ENCODE measurements at regions not wholly inside any gene's neighbourhood (a gene's known extent, or its start where the extent isn't known, plus 50 kb on each side); places are given as distances from the start of the nearest gene placed in this dataset.

DNA sequence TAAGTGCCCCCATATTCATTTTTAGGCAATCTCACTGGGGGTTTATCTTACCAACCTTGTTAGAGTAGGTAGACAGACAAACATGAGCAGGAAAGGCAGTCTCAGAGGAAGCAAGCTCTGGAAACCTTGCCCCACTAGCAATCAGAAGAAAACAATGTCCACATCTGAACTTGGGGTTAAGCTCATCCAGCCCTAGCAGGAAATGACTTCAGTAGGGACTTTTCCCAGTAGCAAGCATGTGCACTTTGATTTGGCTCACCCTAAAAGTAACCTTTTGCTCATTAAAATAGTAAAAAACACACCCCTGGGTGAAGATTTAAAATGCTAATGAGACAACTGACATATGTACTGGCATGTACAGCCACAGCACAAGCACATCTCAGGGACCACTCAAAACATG, 175.5 kb downstream of the AKAIN1 start:
- TF ChIP-seq FOS (IDR thresholded peaks at IDR 0.05; ENCODE audit: extremely low read depth, insufficient read length) (no peak), PTTG1 (tag; IDR thresholded peaks at IDR 0.05; ENCODE audit: low read depth) (no peak), U2AF1 (optimal IDR thresholded peaks at IDR 0.05; ENCODE audit: low read depth, low read length) (no peak), JUND (IDR thresholded peaks at IDR 0.05; ENCODE audit: borderline replicate concordance, low read depth, low read length) (no peak), JUND (tag; IDR thresholded peaks at IDR 0.05; ENCODE audit: borderline replicate concordance, low read depth, low read length) (no peak), EZH2 (IDR thresholded peaks at IDR 0.05; ENCODE audit: borderline replicate concordance, low read depth, low read length) (no peak), OTX1 (CRISPR knock-in tag; IDR thresholded peaks at IDR 0.05) (no peak), ZNF76 (CRISPR knock-in tag; IDR thresholded peaks at IDR 0.05; ENCODE audit: borderline replicate concordance) (no peak), SMAD1 (IDR thresholded peaks at IDR 0.05; ENCODE audit: low read depth, low read length, partially characterized antibody) (no peak), PATZ1 (CRISPR knock-in tag; IDR thresholded peaks at IDR 0.05; ENCODE audit: borderline replicate concordance) (no peak), CTCF (IDR thresholded peaks at IDR 0.05 in 2 of 3, conservative IDR thresholded peaks at IDR 0.05 in 1 of 3; ENCODE audit: insufficient read depth in 2 of 3, low read depth in 1 of 3, low read length in 3 of 3) (no peak), RB1 (IDR thresholded peaks at IDR 0.05; ENCODE audit: low read depth) (no peak), SRSF1 (IDR thresholded peaks at IDR 0.05; ENCODE audit: low read depth, low read length) (no peak)
- TF ChIP-seq, protein P1, sequence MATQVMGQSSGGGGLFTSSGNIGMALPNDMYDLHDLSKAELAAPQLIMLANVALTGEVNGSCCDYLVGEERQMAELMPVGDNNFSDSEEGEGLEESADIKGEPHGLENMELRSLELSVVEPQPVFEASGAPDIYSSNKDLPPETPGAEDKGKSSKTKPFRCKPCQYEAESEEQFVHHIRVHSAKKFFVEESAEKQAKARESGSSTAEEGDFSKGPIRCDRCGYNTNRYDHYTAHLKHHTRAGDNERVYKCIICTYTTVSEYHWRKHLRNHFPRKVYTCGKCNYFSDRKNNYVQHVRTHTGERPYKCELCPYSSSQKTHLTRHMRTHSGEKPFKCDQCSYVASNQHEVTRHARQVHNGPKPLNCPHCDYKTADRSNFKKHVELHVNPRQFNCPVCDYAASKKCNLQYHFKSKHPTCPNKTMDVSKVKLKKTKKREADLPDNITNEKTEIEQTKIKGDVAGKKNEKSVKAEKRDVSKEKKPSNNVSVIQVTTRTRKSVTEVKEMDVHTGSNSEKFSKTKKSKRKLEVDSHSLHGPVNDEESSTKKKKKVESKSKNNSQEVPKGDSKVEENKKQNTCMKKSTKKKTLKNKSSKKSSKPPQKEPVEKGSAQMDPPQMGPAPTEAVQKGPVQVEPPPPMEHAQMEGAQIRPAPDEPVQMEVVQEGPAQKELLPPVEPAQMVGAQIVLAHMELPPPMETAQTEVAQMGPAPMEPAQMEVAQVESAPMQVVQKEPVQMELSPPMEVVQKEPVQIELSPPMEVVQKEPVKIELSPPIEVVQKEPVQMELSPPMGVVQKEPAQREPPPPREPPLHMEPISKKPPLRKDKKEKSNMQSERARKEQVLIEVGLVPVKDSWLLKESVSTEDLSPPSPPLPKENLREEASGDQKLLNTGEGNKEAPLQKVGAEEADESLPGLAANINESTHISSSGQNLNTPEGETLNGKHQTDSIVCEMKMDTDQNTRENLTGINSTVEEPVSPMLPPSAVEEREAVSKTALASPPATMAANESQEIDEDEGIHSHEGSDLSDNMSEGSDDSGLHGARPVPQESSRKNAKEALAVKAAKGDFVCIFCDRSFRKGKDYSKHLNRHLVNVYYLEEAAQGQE (IDR thresholded peaks at IDR 0.05; ENCODE audit: borderline replicate concordance) = no peak
- TF ChIP-seq, protein P1 (CRISPR knock-in tag; IDR thresholded peaks at IDR 0.05; ENCODE audit: low read depth) = no peak
